K562 (cell line): ENCODE measurements at regions not wholly inside any gene's neighbourhood (a gene's known extent, or its start where the extent isn't known, plus 50 kb on each side); places are given as distances from the start of the nearest gene placed in this dataset.

Source experiments
- ATAC-seq: fragments of 200-7000 bp; cut with Tn5 transposase; 3 replicates; pipeline ENCODE4 v1.9.1; 2020; ENCODE audit warnings: moderate library complexity
- BruUV-seq: library from RNA; stranded (reverse); fragments of 400-500 nt; replicated peaks from 2 replicates; lab custom pipeline; 2021; lab: Mats Ljungman, UMichigan
- CTCF ChIA-PET: fragments of 300-600 bp; formaldehyde crosslinking; extraction: SDS; loops from one replicate; lab custom pipeline; 2021; ENCODE audit warnings: low intra/inter-chr PET ratio; lab: Yijun Ruan, JAX
- POLR2A ChIA-PET: fragments of 300-600, 350-650 bp; sonication (Branson Sonifier 250); formaldehyde crosslinking; extraction: SDS; loops from one replicate; lab custom pipeline; 2021; ENCODE audit warnings: antibody characterized with exemption, inconsistent platforms; lab: Yijun Ruan, JAX
- DNase-seq, 4 experiments: peaks; one replicate each; pipeline versions ENCODE4 v3.0.0 to v3.0.0-alpha.2; 2011 to 2018; ENCODE audit warnings: low spot score in 3 of 4, mixed read lengths in 3 of 4; ENCODE audit errors: extremely low read depth in 1 of 4
- FAIRE-seq: peaks from 2 replicates; lab custom pipeline; 2011; peaks lifted over from hg19 to GRCh38; lab: Jason Lieb, UNC
- H2AFZ ChIP-seq: 2 replicates; pipeline ENCODE4 v1.6.0; 2011; ENCODE audit warnings: low read depth, low read length, control low read depth, inconsistent platforms
- H3K27ac ChIP-seq: fragments of 200-600 bp; 3 replicates; pipeline ENCODE4 v1.8.0; 2011; ENCODE audit warnings: low read depth, mild to moderate bottlenecking, control low read depth, inconsistent platforms, low read length, moderate library complexity, mixed read lengths; ENCODE audit errors: extremely low read depth
- H3K27me3 ChIP-seq, 2 experiments: fragments of 300-600 bp in 1 of 2; 2 replicates in 1 of 2; 3 replicates in 1 of 2; pipeline versions ENCODE4 v1.6.0 to v1.8.0; 2011; ENCODE audit warnings: inconsistent platforms in 2 of 2, low read length in 2 of 2, mild to moderate bottlenecking in 1 of 2, mixed read lengths in 1 of 2, moderate library complexity in 1 of 2; ENCODE audit not compliant: control insufficient read depth in 2 of 2, insufficient read depth in 2 of 2
- H3K36me3 ChIP-seq: fragments of 300-600 bp; 3 replicates; pipeline ENCODE4 v1.8.0; 2011; ENCODE audit warnings: mild to moderate bottlenecking, low read length, inconsistent platforms; ENCODE audit not compliant: control insufficient read depth, insufficient read depth
- H3K4me1 ChIP-seq, 2 experiments: fragments of 200-600 bp in 1 of 2; replicated peaks in 1 of 2; 2 replicates in 1 of 2; 3 replicates in 1 of 2; pipeline versions ENCODE4 v1.5.1 to v1.8.0; 2011; ENCODE audit warnings: inconsistent platforms in 2 of 2, low read length in 2 of 2, mild to moderate bottlenecking in 1 of 2, mixed read lengths in 1 of 2, moderate library complexity in 1 of 2; ENCODE audit not compliant: control insufficient read depth in 2 of 2, insufficient read depth in 2 of 2
- H3K4me2 ChIP-seq: 2 replicates; pipeline ENCODE4 v1.6.1; 2011; ENCODE audit warnings: low read length, control low read depth, inconsistent platforms, mixed read lengths; ENCODE audit not compliant: insufficient read depth
- H3K4me3 ChIP-seq: fragments of 200-600 bp; sonication (generic), shearing (Covaris generic); 2 replicates; pipeline ENCODE4 v1.5.1; 2016; ENCODE audit warnings: control low read depth, inconsistent platforms
- H3K79me2 ChIP-seq: fragments of 200-600 bp; 3 replicates; pipeline ENCODE4 v1.8.0; 2011; ENCODE audit warnings: low read length, inconsistent platforms; ENCODE audit not compliant: control insufficient read depth, insufficient read depth
- H3K9ac ChIP-seq, 2 experiments: 2 replicates each; pipeline versions ENCODE4 v1.6.0 to v1.6.1; 2011; ENCODE audit warnings: low read depth in 2 of 2, low read length in 2 of 2, control low read depth in 1 of 2, inconsistent platforms in 1 of 2, mild to moderate bottlenecking in 1 of 2, mixed read lengths in 1 of 2; ENCODE audit not compliant: insufficient read depth in 1 of 2
- H3K9me1 ChIP-seq: one replicate; pipeline ENCODE4 v1.6.0; 2011; ENCODE audit warnings: inconsistent platforms, mild to moderate bottlenecking, low read length, moderate library complexity; ENCODE audit not compliant: control insufficient read depth, insufficient read depth
- H3K9me3 ChIP-seq: replicated peaks from 2 replicates; pipeline ENCODE4 v1.5.1; 2011; ENCODE audit warnings: low read depth, low read length, inconsistent platforms; ENCODE audit not compliant: control insufficient read depth, insufficient read depth
- H4K20me1 ChIP-seq: replicated peaks from 2 replicates; pipeline ENCODE4 v1.6.1; 2011; ENCODE audit warnings: low read length, inconsistent platforms, mixed read lengths; ENCODE audit not compliant: control insufficient read depth, insufficient read depth
- BCLAF1 ChIP-seq, 2 experiments: fragments of 450-650 bp in 1 of 2; IDR thresholded peaks; 2 replicates each; pipeline ENCODE4 v1.6.1; 2011 to 2017; ENCODE audit warnings: low read depth in 2 of 2, antibody characterized with exemption in 1 of 2, borderline replicate concordance in 1 of 2, low read length in 1 of 2, mild to moderate bottlenecking in 1 of 2, mixed read lengths in 1 of 2; ENCODE audit not compliant: control insufficient read depth in 1 of 2
- BCOR ChIP-seq: fragments of 450-650 bp; IDR thresholded peaks from 2 replicates; pipeline ENCODE4 v1.6.1; 2016
- BRCA1 ChIP-seq, 2 experiments: fragments of 450-650 bp in 1 of 2; sonication (generic) in 1 of 2; formaldehyde crosslinking in 1 of 2; IDR thresholded peaks; 2 replicates each; pipeline versions ENCODE4 v1.5.0 to v1.6.1; 2017 to 2020; ENCODE audit warnings: mild to moderate bottlenecking in 1 of 2, missing genetic modification reagents in 1 of 2
- FOXM1 ChIP-seq, 2 experiments: fragments of 450-650 bp in 1 of 2; sonication (generic) in 1 of 2; formaldehyde crosslinking in 1 of 2; IDR thresholded peaks; 2 replicates each; pipeline versions ENCODE4 v1.6.1 to v1.9.0; 2017 to 2022; ENCODE audit warnings: low read depth in 2 of 2, mild to moderate bottlenecking in 2 of 2, missing genetic modification reagents in 1 of 2, moderate library complexity in 1 of 2
- GTF2E2 ChIP-seq: fragments of 200-800 bp; sonication (Bioruptor generic); IDR thresholded peaks from 2 replicates; pipeline ENCODE4 v1.6.1; 2016; ENCODE audit warnings: missing genetic modification characterization, missing compliant biosample characterization
- MNT ChIP-seq, 2 experiments: fragments of 450-650 bp; conservative IDR thresholded peaks; 2 replicates each; pipeline ENCODE4 v1.6.1; 2017; ENCODE audit warnings: mild to moderate bottlenecking in 2 of 2, moderate library complexity in 2 of 2
- NRF1 ChIP-seq, 2 experiments: fragments of 450-650 bp; IDR thresholded peaks in 1 of 2; conservative IDR thresholded peaks in 1 of 2; 2 replicates each; pipeline ENCODE4 v1.6.1; 2014; ENCODE audit warnings: mild to moderate bottlenecking in 2 of 2
- PHB2 ChIP-seq: fragments of 450-650 bp; IDR thresholded peaks from 2 replicates; pipeline ENCODE4 v1.6.1; 2017; ENCODE audit warnings: low read depth
- TAL1 ChIP-seq: fragments of 450-650 bp; IDR thresholded peaks from 2 replicates; pipeline ENCODE4 v1.6.1; 2016; ENCODE audit warnings: mild to moderate bottlenecking
- ZNF445 ChIP-seq: fragments of 250-450 bp; sonication (Bioruptor Pico); IDR thresholded peaks from 2 replicates; pipeline ENCODE4 v1.4.0; 2020; ENCODE audit warnings: low read depth, mild to moderate bottlenecking, moderate library complexity
- WGBS: fragments of 100-300 bp; shearing (Covaris generic); methylation state at CpG from one replicate; pipeline ENCODE4 v1.1.6; 2016; ENCODE audit warnings: low coverage, mixed read lengths; ENCODE audit not compliant: insufficient coverage; ENCODE audit errors: missing lambda C conversion rate; 5-methylcytosine and 5-hydroxymethylcytosine counted together
- in situ Hi-C: fragments of 300-500 bp; cut with MboI; formaldehyde crosslinking; loops from 4 replicates; pipeline ENCODE4 v1.15.0; 2018; ENCODE audit warnings: inconsistent platforms, mixed read lengths
- intact Hi-C: fragments of 100-400 bp; cut with micrococcal nuclease; formaldehyde crosslinking; loops from 2 replicates; pipeline ENCODE4 v1.14.2; 2022

GRCh38 chr7:79868010-79868409, 266.6 kb upstream of the GNAI1 start:
- FAIRE-seq (no peak), DNase-seq (no peak), ATAC-seq (no peak)
- Histone ChIP-seq H3K9me3 (peaks cover 4% of the 10 kb centered on the region; the same call in 1 of the 2 replicates), H3K4me2 (no peak overlapping the region), H3K79me2 (no peaks in the 10 kb centered on the region), H3K27ac (no peak overlapping the region), H3K4me1 (no peaks in the 10 kb centered on the region), H3K4me3 (no peak overlapping the region), H3K27me3 (no peaks in the 10 kb centered on the region), H4K20me1 (no peaks in the 10 kb centered on the region), H3K9me1 (no peaks in the 10 kb centered on the region), H2AFZ (no peak overlapping the region), H3K9ac (no peak overlapping the region), H3K36me3 (no peaks in the 10 kb centered on the region)
- TF ChIP-seq ZNF445 (CRISPR knock-in tag) (no peak), FOXM1 (IDR thresholded peaks at IDR 0.05; ENCODE audit: low read depth) (no peak), FOXM1 (CRISPR knock-in tag; IDR thresholded peaks at IDR 0.05; ENCODE audit: low read depth) (no peak), PHB2 (no peak), BRCA1 (IDR thresholded peaks at IDR 0.05) (no peak), BRCA1 (CRISPR knock-in tag; IDR thresholded peaks at IDR 0.05) (no peak), BCLAF1 (IDR thresholded peaks at IDR 0.05; ENCODE audit: borderline replicate concordance in 1 of 2, control insufficient read depth in 1 of 2, low read depth in 2 of 2, low read length in 1 of 2) (no peak), MNT (conservative IDR thresholded peaks at IDR 0.05) (no peak), BCOR (no peak), GTF2E2 (no peak), TAL1 (no peak), NRF1 (conservative IDR thresholded peaks at IDR 0.05 in 1 of 2, IDR thresholded peaks at IDR 0.05 in 1 of 2) (no peak)
- CTCF ChIA-PET = no interaction called here
- POLR2A ChIA-PET = no interaction called here
- intact Hi-C loops = no loop called here
- BruUV-seq = no TSS peak
- 2% methylated on average over 3 of the region's 3 CpGs for WGBS
- in situ Hi-C loops = no loop called here
